ENCODE measurements at regions not wholly inside any gene's neighbourhood (a gene's known extent, or its start where the extent isn't known, plus 50 kb on each side); places are given as distances from the start of the nearest gene placed in this dataset.

GRCh38 chr5:93654676-93655075 lies 71.7 kb downstream of the NR2F1 start:
- no peak overlapping the region for H3K27ac Mint-ChIP-seq
- peaks cover 5% of the 10 kb centered on the region for H3K36me3 Mint-ChIP-seq (ENCODE audit: low read depth)

GRCh38 chr5:93653716-93654115 lies 70.7 kb downstream of the NR2F1 start:
- no peak for TF ChIP-seq CTCF (IDR thresholded peaks at IDR 0.05; ENCODE audit: unreplicated experiment in 3 of 3)
- Mint-ChIP-seq H3K4me1 (no peaks in the 10 kb centered on the region), H3K4me3 (no peak overlapping the region), H3K36me3 (ENCODE audit: low read depth) (peaks cover 5% of the 10 kb centered on the region), H3K27ac (no peak overlapping the region), H3K27me3 (ENCODE audit: low read depth) (no peaks in the 10 kb centered on the region), H3K9me3 (peaks cover 7% of the 10 kb centered on the region)

More at GRCh38 chr5:93654676-93655075, 71.7 kb downstream of the NR2F1 start:
- TF ChIP-seq CTCF (IDR thresholded peaks at IDR 0.05; ENCODE audit: unreplicated experiment in 3 of 3) = no peak
- H3K9me3 Mint-ChIP-seq = peaks cover 7% of the 10 kb centered on the region
- no peaks in the 10 kb centered on the region for H3K27me3 Mint-ChIP-seq (ENCODE audit: low read depth)
- H3K4me3 Mint-ChIP-seq = no peak overlapping the region
- H3K4me1 Mint-ChIP-seq = no peaks in the 10 kb centered on the region

GRCh38 chr5:93649234-93649900 lies 66.3 kb downstream of the NR2F1 start:
- Mint-ChIP-seq H3K4me1 (no peaks in the 10 kb centered on the region), H3K9me3 (peaks cover 7% of the 10 kb centered on the region), H3K4me3 (no peak overlapping the region), H3K27me3 (ENCODE audit: low read depth) (no peaks in the 10 kb centered on the region), H3K27ac (no peak overlapping the region), H3K36me3 (ENCODE audit: low read depth) (peaks cover 5% of the 10 kb centered on the region)
- TF ChIP-seq CTCF (IDR thresholded peaks at IDR 0.05; ENCODE audit: unreplicated experiment in 3 of 3) = no peak

GRCh38 chr5:93644760-93645159 lies 61.7 kb downstream of the NR2F1 start:
- no peaks in the 10 kb centered on the region for H3K9me3 Mint-ChIP-seq
- TF ChIP-seq CTCF (IDR thresholded peaks at IDR 0.05; ENCODE audit: unreplicated experiment in 3 of 3) = no peak
- H3K27me3 Mint-ChIP-seq (ENCODE audit: low read depth) = no peaks in the 10 kb centered on the region
- no peak overlapping the region for H3K4me3 Mint-ChIP-seq
- H3K27ac Mint-ChIP-seq = no peak overlapping the region
- H3K4me1 Mint-ChIP-seq = no peaks in the 10 kb centered on the region
- H3K36me3 Mint-ChIP-seq (ENCODE audit: low read depth) = no peaks in the 10 kb centered on the region
